GM21825 (cell line): ENCODE measurements at regions not wholly inside any gene's neighbourhood (a gene's known extent, or its start where the extent isn't known, plus 50 kb on each side); places are given as distances from the start of the nearest gene placed in this dataset.

Experiments
- ATAC-seq: cut with Tn5 transposase; IDR thresholded peaks from one replicate; pipeline ENCODE4 v1.9.1; 2021; ENCODE audit warnings: mild to moderate bottlenecking, moderate library complexity; ENCODE audit not compliant: unreplicated experiment

DNA sequence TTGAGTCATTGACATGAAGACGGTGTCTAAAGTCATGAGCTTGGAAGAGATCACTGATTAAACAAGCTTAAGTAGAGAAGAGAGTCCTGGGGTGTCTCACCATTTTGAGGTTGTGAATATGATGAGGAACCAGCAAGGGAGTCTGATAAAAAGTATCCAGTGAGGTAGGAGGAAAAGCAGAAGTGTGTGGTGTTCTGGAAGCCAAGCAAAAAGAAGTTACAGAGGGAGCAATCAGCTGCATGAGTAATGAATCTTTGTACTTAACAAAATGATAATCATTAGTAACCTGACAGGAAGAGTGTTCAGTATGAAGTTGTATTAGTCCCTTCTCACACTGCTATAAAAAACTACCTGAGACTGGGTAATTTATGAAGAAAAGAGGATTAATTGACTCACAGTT, 131.3 kb downstream of the C11orf87 start:
- no peak for ATAC-seq

DNA sequence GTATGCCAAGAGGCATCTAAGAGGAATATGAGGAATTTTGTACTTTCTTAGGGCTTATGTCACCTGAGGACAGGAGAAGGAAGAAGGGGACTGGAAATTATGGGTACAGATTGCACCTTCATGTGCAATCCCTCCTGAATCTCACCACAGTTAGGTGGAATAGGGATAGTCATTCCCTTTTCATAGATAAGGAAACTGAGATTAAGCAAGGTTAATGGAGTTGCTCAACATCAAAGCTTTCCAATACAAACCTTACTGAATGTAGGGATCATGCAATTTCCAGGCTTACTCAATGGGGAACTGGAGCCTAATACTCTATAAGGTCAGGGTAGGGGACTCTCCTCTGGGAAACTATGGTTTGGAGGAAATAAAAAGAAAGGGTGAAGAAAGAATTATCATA, 133.0 kb downstream of the C11orf87 start:
- no peak for ATAC-seq

DNA sequence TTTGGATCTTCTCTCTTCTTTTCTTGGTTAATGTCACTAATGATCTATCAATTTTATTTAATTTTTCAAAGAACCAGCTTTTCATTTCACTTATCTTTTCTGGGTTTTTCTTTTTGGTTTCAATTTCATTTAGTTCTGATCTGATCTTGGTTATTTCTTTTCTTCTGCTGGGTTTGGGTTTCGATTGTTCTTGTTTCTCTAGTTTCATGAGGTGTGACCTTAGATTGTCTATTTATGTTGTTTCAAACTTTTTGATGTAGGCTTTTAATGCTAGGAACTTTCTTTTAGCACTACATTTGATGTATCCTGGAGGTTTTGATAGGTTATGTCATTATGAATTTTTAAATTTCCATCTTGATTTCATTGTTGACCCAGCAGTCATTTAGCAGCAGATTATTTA, 142.3 kb downstream of the C11orf87 start:
- ATAC-seq: no peak

DNA sequence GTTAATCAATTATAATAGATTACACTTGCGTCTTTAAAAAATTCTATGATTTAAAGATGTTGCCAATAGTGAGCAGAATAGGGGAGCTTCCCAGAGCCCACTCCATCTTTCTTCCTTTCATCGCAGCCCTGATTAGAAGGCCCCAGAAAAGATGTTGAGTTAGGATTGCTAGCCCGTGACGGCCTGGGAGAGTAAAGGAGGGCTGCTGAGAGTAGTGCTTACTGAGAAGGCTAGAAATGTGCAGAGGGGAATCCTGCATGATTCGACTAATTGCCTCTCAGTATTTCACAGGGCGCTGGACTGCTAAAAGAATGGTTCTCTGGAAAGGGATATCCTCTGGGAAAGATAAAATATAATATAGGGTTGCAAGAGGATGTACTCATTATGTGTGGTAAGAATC, 160.5 kb downstream of the C11orf87 start:
- no peak for ATAC-seq

DNA sequence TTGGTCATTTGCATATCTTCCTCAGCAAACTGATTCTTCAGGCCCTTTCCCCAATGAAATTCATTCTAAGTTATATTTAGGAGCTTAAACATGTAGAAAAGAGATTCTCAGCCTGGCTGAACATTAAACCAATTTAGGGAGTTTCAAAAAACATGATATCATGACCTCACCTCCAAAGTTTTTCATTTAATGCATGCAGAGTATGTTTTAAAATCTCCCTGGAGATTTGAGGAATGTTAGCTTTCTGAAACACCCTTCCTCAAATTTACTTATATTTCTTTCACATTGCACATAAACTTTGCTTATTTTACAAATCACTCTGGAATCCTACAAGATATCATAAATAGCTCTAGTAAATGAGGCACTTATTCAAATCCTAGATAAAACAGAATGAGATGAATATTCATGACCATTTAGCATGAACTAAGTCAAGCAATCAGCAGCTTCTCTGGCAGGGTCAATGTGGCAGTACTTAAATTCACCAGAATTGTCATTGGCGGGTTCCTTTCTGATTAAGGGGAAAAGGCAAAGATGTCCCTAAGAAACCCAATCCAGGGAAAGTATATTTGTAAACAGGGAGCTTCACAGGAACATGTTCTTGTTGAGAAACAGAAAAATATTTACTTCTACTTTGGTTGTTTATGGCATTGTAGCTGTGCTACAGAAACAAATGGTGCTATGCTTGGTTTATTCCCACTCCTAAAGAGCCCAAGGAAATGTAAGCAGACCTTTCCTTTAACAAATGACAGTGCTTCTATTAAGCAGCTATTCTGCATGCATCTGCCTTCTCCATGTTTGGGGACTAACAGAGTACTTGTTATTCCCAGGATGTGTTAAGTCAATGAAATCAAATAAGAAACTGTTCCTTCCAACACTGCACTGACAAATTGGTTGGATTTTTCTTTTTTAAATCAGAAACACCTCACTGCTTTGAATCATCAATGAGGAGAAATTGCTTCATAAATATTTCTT, 162.3 kb downstream of the C11orf87 start:
- no peak for ATAC-seq

DNA sequence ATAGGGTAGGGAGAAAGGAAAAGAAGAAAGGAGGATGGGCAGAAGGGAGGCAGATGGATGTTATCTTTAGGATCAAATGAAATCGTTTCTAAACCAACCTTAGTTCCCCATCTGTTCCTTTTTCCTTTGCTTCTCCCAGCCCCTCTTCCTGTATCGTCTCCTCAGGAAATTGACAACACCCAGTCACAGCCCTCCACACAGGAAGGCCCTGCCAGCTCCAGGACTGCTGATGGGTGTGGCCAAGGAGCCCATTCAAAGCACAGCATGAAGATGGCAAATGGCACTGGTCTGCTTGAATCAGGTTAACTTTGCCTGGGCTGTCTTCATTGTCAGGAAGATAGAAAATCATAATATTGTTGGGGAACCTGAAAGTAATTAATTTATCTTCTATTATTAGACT, 164.8 kb downstream of the C11orf87 start:
- ATAC-seq: no peak

DNA sequence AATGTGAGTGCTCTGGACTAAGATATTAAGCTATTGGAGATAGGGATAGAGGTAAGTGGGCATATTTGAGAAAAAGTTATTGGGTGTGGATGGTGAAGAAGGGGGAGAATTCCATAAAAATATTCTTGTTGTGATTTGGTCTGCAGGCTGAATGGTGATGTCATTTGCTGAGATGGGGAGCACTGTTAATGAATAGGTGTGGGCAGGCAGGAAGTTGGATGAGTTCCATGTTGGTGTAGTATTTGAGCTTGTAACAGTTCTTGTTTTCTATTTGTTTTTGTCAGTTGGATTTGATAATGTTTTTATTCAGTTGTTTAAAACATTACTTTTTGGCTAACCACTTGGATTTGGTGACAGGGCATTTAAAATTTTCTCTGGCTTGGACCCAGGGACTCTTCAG, 168.8 kb downstream of the C11orf87 start:
- no peak for ATAC-seq

DNA sequence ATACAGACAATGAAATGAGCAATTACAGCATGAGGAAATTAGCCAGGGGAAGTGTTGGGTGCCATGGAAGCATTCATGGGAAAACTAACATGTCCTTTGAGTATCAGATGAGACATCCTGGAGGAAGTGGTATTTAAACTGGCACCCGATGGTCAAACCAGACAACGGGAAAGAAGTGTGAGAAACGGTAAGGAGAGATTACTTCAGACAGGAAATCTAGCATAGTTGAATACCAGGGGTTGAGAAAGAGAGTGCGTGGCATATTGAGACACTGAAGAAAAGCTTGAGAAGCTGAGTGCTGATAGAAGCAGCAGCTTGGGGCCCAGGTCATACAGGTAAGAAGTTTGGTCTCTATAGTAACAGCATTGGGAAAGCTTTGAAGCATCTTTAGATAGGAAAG, 175.3 kb downstream of the C11orf87 start:
- no peak for ATAC-seq

DNA sequence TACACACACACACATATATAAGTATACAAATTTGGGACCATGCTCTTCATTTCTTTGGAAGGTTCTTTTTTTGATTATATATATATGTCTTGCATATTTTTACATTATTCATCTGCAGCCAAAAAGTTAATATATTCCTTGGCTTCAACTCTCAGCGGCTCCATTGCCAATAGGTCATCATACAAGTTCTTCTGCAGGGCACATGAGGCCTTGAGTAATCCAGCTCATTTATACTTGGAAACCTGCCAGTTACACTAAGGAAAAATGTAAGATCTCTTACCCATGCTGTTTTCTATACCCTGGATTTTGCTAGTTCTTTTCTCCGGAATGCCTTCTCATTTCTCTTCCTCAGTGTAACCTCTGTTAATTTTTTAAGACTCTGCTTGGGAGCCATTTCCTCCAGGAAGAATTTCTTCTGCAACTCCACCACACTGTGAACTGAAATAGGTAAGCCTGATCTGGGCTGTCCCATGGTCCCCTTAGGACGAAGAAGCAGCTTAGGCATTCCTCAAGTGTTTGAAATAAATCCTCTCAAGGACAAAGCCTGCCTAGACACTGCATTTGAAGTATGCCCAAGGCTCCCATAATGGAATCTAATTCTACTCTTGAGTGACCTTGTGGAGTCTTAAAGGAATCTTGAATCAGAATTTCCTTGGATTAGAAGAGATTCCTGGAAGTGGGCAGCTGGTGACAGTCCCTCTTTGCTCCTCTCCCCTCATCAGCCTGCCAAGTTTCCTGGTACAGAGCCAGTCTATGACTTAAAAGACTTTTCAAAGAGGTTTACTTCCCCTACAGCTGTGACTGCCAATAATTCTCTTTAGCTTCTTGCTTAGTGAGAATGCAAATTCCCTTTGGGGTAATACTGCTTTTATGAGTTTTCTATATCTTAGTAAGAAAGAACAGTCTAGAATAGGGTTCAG, 182.8 kb downstream of the C11orf87 start:
- ATAC-seq: no peak

DNA sequence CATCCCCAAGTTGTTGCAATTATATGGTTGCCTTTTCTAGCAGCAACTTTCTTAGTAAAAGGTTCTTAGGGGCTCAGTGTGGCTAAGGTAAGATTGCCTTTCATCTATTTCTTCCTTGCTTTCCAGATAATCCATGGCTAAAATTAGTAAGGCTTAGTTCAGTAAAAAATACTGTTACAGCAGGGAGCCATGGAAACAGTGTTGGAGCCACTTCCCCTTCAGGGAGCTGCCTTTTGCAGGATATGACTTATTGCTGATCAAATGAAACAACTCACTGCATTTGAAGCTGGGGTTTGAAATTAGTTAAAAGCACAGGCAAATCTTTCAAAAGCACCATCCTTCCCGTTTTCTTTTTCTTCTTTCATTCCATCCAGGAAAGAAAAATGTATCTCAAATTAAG, 184.3 kb downstream of the C11orf87 start:
- no peak for ATAC-seq

DNA sequence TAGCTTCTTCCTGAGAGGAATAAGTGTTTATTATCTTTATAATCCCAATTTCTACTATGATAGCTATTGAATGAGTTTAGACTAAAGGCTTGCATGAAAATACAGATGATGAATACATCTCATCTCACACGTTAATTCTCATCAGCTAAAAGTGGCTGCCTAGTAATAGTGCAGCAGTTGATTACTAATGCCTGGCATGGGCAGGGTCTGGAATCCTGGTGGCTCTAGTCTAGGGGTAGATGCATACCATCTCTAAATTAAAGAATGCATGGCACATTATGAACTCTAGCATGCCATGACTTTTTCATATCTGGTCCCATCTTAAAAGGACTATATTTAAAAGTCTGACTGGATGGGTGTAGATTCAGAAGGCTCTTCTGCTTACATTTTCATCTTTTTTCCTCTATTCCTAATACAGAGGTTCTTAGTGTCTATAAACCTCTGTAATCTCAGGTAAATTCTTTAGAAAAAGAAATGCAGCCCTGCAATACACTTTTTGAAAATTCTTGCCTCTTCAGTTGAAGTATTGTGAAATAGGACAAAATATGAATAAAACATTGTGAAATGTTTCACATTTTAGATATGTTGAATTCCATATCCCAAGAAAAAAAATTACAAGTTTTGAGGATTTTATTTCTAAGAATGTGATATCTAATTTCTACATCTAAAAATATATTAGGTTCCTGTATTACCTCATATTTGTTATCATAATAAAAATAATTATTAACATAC, 187.6 kb downstream of the C11orf87 start:
- no peak for ATAC-seq

DNA sequence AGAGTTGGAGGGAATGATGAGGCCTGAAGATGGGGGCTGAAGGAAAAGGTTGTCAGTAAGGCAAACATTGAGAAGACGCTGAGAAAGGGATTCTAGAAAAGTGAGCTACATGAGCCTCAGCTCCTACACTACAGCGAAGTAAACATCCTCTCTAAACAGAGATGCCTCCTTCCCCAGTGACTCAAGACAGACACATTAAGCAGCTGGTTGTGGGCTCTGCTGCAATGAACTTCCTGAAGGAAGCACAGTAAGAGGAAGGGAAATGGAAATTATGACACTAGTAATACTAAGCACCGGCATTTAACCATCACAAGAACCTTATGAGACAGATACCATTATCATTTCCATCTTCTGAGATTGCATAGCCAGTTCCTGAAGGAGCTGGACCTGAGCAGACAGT, 190.5 kb downstream of the C11orf87 start:
- no peak for ATAC-seq

DNA sequence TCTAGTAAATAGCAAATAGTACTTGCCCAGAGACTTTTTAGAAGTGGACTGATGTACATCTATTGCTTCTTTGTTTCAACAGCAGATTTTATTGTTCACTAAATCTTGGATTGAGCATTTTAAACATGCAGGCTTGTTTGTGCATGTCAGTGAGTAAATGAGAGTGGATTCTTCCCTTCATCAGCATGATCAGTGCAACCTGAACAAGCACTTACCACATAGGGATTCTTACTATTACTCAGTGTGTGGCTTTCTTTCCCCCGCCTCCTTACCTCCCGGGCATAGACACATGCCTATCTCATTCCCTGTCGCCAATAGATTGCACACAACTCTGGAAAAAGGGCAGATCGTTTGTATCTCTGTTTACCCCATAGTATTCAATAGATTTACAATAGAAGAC, 197.5 kb downstream of the C11orf87 start:
- no peak for ATAC-seq

DNA sequence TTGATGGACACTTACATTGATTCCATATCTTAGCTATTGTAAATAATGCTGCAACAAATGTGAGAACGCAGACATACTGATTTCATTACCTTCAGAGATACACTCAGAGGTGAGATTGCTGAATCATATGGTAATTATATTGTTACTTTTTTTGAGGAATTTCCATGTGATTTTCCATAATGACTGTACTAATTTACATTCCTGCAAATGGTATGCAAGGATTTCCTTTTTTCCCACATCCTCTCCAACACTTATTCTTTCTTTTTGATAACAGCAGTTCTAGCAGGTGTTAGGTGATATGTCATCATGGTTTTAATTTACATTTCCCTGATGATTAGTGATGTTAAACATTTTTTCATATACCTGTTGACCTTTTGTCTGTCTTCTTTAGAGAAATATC, 207.7 kb downstream of the C11orf87 start:
- no peak for ATAC-seq

DNA sequence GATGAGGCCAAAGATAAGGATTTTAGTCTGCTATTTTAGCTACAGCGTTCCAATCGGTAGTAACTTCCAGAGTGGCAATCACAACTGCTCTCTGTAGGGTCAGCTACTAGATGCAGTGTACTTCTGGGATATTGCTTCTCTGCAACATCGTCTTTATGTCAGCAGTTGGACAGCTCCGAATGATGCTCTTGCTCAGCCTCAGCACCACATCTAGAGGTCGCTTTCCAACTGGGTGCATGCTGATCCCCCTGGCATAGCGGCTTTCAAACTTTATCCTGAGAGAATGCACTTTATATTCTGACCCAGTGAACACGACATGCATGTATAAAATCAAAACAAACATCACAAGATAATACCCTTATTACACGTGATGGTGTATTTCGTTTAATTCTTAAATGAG, 219.6 kb downstream of the C11orf87 start:
- ATAC-seq: no peak

DNA sequence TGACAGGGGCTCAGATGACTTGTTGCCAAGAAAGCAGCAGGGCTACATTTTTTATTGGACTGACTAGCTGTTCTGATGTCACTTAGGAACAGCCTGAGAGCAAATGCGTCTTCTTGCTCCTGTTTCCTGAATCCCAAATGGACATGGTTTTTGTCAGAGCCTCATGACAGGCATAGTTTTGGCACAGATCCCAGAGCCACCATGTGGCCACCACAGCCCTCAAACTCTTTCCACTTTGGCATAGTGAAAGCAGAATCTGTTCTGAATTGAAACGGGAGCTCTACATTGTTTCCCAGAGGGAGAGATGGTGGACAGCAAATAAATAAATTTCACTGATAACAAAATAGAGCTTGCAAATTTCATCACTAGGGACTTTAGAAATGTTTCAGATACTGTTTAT, 222.2 kb downstream of the C11orf87 start:
- ATAC-seq: no peak

DNA sequence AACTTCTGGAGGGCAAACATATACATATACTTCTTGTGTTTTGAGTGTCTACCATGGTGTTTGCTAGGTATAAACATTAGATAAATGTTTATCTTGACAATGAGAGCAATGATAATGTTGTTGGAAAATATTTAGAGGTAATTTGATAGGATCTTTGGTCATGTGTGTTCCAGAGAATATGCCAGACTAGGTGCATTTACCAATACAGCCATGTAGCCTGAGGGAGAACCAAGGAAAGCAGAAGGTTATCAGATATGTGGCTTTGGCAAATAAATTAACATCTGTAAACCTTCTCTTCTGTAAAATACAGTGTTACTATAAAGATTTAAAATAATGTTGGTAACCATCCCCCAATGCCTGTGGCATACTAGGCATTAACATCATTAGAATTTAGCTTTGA, 226.8 kb downstream of the C11orf87 start:
- no peak for ATAC-seq

DNA sequence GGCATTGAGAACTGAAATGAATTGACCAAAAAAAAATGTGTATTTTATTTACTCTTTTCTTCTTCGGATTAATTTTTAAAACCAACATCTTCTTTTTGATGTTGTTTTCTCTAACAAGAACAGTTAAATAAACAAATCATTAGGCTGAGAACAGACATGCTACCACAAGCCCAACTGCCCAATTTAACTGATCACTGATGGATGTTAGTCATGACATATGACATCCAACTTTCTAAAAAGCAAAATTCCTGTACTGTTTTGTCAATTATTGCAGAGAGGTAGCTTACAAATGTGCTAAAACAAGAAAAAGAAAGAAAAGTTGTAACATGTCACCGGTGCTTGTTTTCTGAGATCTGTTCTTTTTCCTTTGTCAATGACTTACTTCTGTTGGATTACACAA, 232.1 kb downstream of the C11orf87 start:
- no peak for ATAC-seq

DNA sequence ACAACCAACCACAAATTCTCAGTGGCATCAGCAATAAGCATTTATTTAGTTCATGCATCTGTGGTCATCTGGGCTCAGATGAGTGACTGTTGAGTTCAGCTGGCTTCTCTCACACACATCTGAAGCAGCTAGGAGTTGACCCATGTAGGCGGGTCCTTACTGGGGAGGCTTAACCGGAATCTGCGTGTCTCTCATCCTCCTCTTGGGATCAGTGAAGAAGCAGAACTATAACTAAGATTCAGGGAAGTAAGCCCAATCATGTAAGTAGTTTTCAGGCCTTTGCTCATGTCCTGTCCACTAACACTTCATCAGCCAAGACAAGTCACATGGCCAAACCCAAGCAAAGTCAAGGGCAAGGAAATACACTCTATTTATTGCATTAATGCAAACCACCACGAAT, 236.2 kb downstream of the C11orf87 start:
- no peak for ATAC-seq

DNA sequence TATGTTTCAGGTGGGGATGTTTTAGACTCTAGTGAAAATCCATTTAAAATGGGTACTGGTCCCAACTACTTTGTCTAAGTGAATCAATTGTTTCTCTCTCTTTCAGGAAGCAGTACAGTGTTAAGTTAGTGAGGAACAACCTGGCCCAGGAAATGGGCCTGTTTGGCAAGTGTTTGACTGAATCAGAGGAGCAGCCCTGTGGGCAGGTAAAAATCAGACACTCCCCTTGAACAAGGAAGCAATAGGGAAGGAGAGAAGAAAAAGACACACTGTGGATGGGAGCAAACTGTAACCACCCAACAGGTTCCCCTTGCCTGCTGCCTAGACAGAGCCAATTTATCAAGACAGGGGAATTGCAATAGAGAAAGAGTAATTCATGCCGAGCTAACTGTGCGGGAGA, 245.7 kb downstream of the C11orf87 start:
- no peak for ATAC-seq

DNA sequence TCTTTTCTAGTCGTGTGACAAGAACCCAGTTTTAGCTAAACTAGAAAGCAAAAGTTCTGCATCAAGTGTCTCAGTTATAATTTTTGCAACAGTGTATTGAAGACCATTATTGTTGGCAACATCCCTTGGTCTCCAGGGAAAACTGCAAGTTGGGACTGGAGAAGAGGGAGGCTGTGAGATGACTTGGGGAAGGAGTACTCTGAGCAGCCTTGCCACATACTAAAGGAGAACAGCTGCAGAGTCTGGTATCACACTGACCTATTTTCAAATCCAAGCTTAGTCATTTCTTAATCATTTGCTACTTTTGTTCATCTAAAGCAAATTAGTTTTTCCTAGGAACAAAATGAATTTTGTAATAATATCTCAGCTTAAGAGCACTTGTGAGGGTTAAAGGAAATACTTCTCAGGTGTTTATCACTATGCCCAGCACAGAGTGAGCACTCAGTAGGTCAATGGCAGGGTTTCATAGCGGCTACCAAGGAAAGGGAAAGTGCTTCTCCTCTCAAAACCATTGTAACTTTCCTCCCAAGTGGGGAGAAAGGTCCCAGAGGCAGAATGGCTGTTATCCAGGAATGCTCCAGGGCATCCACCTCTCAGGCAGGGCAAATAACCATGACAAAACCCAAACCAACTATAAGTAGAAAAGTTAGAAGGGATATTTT, 247.1 kb downstream of the C11orf87 start:
- no peak for ATAC-seq
